ENCODE measurements at regions not wholly inside any gene's neighbourhood (a gene's known extent, or its start where the extent isn't known, plus 50 kb on each side); places are given as distances from the start of the nearest gene placed in this dataset.
A peak's percentile ranks its signal among the peaks of the same experiment; 100 is the strongest.

DNA sequence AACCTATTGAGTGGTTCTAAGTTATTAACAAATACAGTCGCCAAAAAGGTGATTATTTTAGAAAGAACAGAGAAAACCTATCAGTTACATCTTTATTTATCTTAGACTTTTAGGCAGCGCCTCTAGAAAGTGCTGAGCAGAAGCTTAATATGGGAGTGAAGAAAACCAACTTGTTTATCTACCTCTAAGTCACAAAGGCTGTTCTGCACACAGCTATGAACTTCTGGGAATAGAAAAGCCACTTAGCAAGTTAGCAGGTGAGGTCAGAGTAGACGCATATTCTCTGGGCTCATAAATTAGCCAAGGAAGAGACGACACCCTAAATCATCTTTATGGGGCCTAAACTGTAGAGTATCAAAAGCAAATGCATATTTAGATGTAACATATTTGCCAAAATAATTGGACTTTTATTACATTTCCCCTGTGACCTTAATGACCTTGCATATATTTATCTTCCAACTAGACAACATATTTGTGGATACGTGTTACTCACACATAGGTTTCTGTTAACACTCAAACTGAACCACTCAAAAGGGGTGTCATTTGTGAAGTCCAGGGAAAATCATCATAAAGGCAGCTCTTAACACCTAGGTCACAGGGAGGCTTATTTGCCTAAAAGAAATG lies 267.1 kb downstream of the ADGB start:
- peak in 2 of 3 experiments; percentile 14 to 28 for DNase-seq

DNA sequence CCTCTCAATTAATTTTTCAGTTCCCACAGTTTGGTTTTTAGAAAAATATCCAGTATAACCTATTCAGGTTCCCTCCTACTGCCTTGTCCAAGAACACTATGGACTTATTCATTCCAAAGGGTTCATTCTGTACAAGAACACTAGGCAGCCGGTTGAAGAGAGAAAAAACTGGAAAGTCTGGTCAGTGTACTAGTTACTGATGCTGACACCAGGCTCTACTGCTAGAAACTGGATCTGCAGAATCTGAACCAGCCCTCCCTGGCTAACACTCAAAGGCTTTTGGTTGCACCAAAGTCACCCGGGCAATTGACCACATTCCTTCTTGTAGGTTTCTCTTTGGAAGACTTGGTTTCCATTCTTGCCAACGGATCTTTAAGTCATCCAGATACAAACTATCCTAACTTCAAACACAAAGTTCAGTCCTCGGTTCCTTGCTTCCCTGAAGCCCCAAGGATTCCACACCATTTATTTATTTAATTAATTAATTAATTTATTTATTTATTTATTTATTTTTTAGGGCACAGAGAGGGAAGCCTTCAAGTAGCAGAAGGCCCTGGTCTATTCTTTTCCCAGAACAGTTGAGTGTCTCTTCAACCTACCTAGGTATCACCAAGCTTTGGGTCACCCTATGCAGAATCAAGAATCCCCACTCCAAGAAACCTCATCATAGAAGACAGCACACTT lies 268.1 kb downstream of the ADGB start:
- no peak for DNase-seq

DNA sequence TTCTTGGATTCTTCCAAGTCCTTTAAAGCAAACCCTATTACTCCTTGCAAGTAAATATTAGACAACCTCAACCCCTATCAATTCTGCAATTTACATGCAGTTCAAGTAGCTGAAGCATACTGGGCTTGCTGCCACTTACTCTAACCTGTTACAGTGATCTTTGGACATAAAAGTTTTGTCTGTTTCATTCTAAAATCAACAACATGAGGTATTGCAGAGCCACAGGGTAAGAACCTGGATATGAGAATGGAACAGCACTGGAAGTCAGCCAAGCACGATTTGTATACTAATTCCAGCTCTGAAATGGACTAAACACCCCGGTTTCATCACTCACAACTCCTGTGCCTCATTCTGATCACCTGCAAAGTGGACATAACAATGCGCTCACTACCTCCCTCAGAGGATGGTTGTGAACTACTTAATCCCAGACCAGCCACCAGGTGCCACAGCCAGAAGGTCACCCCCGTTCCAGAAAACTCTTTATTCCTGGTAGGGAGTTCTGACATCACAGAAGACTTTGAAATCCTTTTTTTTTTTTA lies 270.0 kb downstream of the ADGB start:
- DNase-seq, result no peak

DNA sequence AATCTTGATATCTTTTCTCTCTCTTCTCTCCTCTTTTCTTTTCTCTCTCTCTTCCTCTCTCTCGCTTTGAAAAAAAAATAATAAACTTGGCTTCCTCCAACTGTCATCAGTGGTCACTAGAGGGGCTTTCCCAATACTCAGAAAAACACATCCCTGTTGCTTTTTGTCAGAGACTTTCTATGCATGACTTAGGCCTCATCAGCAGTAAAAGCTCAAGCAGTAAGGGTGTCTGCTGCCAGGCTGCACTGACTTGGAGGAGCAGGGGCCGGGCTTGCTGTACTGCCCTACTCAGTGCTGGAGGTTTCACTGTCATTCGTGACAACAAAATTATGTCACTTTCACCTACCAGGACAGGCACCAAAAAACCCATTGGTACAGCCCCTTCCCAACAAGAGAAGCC lies 272.0 kb downstream of the ADGB start:
- DNase-seq, result no peak

DNA sequence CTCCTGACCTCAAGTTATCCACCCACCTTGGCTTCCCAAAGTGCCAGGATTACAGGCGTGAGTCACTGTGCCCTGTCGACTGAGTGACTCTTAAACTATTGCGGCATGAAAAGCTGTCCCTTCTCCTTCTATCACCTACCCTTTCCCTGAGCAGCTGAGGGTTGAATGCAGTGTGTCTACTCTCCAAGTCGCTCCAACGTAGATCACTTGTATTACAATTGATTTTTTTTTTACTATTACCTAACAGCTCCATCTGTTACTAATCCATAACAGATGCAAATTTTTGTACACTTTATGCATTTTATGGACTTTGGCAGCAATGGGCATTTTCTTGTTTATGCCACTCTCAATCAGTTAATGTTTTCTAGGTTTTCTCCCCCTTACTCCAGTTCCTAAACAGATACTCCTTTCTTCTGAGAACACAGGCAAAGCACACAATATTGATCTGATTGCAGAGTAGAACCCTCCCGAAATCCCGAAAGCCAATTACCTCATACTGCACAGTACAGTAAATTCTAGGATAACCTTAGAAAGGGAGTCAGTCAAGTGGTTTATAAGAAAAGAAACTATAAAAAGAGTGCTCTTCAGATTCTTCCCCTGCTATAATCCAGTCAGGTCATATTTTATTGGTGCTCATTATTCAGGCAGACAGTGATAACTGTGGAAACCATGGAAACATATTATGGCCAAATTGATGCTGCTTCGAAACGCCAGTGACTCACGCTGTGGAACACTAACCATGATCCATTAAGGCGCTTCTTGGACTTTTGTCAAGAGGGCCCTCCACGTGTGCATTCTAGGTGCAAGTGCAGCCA lies 273.0 kb downstream of the ADGB start:
- DNase-seq, result peak; percentile 61 to 95 (median 91)

DNA sequence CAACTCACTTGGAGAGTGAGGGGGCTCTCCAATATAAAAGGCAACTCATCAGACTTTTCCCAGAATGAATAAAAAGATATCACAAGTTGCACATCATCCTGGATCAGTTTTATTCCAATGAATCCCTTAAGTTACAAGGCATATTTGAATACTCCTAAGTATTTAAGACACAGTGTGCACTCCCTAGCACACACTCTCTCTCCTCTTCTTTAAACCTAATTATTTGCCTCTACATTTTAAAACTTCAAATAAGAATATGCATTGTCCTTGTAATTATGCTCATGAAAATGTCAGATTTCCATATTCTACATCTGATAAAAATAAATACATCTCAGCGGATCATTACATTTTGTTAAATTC lies 273.6 kb downstream of the ADGB start:
- DNase-seq, result no peak

DNA sequence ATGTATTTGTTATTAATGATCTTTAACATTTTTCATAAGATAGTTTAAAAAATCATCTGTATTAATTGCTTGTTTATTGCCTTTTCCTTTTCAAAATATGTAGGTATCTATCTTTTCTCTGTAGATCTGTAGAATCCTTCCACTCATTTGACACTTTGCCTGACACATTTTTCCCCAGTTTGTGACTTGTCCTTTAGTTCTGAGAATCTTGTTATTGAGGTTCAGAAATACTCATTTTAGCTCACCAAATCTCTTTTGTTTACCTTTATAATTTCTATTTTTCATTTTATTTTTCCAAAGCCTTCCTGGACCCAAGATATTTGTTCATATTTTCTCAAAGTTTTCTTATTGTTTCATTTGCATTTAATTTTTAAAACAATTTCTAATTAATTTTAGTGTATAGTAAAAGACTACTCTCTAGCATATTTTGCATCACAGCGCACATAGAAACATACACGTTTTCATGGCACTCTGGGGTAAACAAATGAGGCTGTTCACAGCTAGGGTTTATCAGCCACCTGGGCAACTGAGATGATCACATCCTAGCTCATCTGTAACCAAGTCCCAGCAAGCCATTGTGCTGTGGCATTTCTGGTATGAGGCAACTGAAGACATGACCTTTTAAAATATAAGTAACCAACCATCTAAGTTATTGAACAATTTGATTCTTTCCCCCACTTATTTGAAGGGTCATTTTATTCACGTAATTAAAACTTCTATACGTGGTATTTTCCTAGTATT lies 275.7 kb downstream of the ADGB start:
- no peak for DNase-seq

DNA sequence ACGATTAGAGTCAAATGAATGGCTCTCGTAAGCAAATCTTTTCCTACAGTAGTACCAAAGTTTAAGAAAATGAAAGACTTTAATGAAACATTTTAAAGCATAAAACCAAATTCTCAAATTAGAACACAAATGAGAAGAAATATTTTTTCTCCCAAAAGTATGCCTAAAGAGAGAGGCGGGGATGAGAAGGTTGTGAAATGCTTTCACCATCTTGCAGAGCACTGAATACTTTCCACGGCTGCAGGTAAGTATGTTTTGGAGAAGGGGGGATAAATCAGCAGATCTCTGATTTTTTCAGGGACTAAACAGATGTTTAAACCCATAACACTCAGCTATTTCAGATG lies 277.1 kb downstream of the ADGB start:
- DNase-seq, result no peak

DNA sequence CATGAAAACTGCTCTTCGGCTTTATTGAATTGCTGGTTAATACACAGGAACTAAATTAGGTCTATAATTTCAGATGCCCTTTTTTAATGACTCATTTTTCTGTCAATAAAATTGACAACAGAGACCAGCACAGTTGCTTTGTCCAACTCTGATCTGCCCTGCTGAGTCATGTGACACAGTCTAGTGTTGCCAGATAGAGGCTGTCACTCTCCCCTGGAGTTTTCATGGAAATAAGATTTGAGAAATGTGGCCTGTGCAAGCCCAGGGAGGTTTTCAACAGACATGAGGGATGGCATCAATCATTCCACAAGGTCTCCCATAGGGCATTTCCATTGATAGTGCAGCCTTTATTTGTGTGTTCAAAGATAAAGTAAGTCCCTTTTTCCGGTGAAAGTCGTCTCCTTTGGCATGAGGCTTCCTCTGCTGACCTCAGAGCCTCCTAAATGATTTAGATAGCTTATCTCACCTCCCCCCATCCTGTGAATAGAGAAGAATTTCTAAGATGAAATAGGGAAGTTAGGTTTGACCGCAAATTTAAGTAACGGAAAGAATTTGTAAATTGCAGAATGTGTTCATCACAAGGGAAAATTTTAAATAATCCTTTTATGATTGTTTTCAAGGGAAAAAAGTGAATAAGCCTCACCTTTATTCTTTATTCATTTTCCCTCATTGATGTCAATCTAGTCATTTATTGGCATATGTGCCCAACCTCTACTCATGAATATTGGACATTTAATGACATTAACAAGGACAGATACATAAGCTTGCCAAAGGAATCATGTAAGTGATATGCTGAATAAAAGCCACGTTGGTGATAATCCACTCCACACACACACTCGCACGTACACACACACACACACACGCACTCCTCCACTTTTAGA lies 277.7 kb downstream of the ADGB start:
- DNase-seq, result peak in 1 of 3 experiments; percentile 24

DNA sequence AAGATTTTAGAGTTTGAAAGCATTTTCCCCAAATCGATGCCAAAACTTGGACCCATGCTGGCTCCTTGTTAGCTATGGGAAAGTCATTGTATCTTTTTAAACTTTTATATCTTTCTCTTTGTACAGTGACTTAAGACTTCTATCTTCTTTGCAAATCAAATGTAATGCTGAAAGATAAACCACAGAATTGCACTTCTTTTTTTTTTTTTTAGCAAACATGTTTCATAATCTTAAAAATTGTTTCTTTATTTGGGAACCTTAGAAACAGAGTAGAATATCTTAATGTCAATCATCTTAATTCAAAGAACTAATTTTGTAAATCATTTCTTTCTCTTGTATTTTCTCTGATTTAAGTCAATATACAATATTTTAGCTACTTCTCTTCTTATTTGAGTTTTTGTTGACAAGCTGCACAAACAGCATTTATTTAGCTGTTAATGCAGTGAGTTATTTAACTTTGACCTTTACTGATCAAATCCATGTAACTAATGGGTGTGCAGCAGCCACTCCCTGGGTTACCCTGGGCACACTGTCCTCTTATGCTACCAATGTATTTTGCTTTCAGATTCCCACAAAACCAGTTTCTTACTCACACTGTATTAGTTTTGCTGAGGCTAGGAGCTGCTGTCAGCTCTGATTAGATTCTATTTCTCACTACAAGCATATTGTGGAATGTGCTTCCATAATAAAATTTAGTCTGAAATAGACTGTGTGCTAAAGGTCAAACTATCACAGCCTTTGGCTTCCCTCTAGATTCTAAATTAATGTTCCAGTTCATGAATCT lies 279.6 kb downstream of the ADGB start:
- no peak for DNase-seq

DNA sequence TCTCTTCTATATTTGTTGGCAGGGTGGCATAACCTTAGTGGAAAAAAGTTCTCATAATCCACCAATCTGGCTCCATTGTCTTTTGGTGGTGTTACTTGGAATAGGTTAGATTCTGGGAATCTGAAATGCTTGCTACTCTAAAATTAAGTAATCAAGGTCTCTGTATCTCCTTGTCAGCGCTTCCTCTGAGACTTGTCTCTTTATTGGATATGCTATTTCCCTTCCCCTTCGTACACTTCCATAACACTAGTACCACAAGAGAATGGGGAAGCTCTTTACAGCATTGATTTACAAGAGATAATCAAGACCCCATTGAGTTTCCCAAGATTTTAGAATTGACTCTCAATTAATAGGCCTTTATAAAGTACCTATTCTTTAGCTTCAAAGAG lies 280.2 kb downstream of the ADGB start:
- DNase-seq, result no peak

DNA sequence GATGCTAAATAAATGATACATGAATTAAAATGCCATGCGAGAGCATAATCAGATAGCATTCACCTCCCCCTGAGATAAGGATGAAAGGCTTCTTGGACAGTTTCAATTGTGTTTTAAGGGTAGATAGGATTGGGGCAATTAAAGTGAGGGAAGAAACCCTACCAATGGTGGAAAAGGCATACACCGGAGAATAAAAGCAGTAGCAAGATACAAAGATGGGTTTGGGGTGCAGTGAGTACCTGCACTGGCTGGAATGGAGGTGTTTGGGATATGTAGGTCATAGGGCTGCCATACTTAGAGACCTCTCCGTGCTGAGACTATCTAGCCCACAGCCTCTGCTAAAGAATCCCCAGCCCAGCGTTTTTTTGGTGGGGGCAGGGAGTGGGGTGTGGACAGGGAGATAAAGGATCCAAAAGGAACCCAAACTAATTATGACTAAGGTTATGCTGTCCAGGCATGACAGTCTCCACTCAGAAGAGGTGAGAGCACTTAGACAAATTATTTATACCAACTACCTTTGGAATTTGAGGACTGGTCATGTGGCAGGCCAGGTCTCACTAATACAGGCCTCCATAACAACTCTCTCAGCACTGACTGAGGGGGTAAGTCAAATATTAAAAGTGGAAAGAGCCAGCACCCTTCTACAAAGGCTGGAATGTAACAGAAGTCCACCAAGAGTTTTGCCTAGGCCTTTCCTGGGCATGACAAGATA lies 280.8 kb downstream of the ADGB start:
- no peak for DNase-seq

DNA sequence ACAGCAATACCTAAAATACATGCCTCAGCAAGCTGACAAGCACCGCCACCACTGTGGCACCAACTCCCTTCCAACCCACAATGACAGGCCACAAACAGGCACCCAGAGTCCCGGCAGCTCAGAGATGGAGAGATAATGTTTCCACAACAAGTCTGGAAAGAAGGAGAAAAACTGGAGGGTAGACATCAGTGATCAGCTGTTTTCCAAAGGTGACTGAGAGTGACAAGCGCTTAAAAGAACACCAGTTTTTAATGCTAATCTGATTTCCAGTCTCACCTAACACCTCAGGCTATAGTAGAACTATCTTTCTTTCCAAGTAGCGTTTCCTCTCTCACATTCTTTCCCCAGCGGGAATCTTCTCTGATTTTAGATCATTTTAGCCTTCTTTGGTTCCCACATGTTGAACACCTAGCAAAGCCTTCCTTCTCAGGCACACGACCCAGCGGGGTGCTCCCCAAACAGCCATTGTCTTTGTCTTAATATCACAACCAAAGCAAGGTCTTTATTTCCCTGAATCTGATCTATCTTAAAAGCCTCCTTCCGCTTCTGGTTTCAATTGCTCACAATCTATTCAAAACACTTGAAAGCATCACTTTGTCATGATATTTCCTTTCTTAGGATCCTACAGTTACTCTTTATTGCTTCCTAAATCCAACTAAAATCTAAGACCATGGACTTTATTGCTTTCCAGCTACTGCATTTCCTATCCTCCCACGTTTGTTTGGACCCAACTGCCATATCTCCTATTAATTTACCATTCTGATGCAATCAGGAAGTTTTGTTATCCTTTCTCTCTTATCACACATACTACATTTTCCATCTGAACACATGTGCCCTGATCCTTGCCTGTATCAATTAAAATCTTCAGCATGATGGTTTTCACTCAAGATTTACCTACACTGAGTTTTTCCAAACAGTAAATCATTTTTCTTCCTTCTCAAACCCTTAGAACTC lies 282.7 kb downstream of the ADGB start:
- no peak for DNase-seq

DNA sequence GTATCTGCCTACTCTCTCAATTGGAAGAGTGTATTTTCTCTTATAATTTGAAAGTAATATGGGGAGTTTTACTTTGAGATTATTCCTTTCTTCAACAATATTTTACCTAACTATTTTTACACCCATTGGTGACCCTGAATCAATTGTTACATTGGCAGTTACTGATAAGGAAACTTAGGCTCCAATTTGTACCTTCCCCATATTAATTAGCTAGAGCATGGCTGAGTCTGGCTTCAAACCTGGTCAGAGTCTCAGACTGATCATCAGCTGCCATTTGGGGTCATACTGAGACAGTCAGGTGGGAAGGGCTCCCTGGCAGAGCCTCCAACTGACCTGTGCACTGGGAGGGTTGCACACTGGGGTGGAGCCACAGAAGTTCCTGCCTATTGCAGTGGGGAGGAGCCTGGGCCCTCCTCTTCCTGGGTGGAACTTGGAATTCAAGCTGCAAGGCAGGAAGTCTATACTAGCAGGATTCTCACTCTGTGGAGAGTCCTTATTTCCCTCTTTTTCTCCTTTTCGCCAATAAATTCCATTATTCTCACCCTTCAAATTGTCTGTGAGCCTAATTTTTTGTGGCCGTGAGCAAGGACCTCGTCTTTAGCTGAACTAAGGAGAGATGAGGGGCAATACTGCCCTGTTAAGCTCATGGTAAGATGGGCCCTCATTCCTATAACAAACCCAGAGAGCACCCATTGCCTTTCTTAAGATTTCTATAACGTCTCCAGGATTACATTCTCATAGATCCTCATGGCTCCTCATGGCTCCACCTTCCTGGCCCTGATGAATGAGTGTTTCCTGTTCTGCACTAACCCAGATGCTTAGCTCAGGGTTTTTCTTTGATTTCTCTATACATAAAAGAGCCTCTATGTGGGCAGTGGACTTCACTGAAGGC lies 285.1 kb downstream of the ADGB start:
- DNase-seq, result no peak

DNA sequence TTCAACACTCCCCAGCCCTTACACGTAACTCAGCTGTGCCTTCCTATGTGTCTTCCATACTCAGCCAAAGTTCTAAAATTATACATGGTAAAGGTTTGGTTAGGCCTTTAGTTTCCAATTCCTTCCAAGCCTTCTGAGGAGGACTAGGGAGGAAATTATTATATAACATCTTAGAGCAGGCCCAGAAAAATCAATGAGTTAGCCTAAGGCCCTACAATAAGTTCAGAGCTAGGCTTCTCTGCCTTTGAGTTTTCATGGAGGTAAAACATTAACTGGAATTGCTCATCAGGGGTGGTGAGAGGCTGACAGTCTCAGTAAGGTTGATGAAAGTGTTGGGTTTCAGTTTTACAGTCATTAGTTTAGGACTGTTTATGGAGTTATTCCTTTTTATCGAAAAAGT lies 286.0 kb downstream of the ADGB start:
- DNase-seq, result no peak

DNA sequence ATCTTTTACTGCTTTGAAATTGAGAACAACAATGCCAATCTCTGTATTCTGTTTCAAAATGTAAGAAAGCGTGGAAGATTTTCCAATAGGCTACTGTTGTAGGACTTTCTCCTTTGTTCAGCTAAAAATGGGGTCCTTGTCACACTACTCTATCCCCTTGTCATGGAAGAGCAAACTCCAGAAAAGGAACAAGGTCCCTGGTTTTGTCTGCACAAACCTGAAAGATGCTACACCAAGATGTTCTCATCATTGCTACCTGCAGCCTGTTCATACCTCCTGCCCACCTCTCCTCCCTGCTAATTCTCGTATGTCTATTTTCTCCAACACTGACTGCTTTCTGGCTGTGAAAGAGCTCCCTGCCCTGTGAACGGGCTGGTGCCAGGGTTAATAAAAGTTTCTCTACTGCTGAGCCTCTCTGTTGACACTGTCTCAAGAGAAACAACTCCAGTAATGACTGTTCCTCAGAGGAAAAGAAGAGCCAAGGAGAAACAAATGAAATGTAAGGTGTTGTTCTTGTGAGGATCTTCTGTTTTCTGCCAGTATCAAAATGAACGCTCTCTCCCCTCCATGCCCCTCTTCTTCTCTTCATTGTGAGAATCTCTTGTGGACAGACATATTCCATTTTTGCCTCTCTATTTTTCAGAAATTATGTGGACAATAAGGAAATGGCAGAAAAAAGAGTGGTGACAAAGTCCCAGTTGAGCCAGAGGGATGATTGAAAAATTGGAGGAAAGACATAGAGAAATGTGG lies 287.1 kb downstream of the ADGB start:
- no peak for DNase-seq

DNA sequence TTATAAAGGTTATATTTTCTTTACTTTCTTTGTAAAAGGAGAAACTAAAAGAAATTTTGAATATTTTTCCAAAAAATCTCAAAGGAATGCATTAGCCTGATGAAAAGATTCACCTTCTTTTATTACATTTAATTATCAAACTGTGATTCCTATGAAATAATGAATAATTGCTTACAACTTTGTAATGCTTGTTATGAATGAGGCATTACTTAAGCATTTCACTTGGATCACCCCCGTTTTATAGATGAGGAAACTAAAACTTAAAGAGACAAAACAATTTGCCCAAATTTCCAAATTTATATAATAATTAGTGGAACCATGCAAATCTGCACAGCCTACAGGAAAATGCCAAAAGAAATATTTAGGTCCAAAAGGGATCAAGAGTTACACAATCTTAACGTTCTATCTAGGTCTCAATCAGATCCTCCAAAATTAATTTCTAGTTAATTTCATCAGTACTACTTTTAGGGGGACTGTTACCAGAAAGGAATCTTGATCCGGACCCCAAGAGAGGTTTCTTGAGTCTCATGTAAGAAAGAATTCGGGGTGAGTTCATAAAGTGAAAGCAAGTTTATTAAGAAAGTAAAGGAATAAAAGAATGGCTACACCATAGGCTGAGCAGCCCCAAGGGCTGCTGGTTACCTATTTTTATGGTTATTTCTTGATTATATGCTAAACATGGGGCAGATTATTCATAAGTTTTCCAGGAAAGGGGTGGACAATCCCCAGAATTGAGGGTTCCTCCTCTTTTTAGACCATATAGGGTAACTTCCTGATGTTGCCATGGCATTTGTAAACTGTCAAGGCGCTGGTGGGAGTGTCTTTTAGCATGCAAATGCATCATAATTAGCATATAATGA lies 288.0 kb downstream of the ADGB start:
- no peak for DNase-seq
